GM18498 (cell line): ENCODE measurements at regions not wholly inside any gene's neighbourhood (a gene's known extent, or its start where the extent isn't known, plus 50 kb on each side); places are given as distances from the start of the nearest gene placed in this dataset.

Source experiments
- ATAC-seq: cut with Tn5 transposase; IDR thresholded peaks from one replicate; pipeline ENCODE4 v1.9.1; 2021; ENCODE audit warnings: mild to moderate bottlenecking, moderate library complexity; ENCODE audit not compliant: unreplicated experiment

- ATAC-seq: no peak
Measured at GRCh38 chr7:41383596-41383995, 319.3 kb downstream of the INHBA start.

GRCh38 chr7:41378156-41378555 lies 324.7 kb downstream of the INHBA start:
- no peak for ATAC-seq

GRCh38 chr7:41375582-41375981 lies 327.3 kb downstream of the INHBA start:
- ATAC-seq: no peak

GRCh38 chr7:41374150-41374848 lies 328.6 kb downstream of the INHBA start:
- no peak for ATAC-seq

- no peak for ATAC-seq
Measured at GRCh38 chr7:41367967-41368882, 334.7 kb downstream of the INHBA start.

GRCh38 chr7:41351091-41351490 lies 351.8 kb downstream of the INHBA start:
- no peak for ATAC-seq

- ATAC-seq: no peak
Measured at GRCh38 chr7:41346878-41347277, 356.0 kb downstream of the INHBA start.

- ATAC-seq: no peak
Measured at GRCh38 chr7:41339913-41340676, 362.8 kb downstream of the INHBA start.

- no peak for ATAC-seq
Measured at GRCh38 chr7:41336981-41337380, 365.9 kb downstream of the INHBA start.

GRCh38 chr7:41336455-41336952 lies 366.4 kb downstream of the INHBA start:
- ATAC-seq: no peak

GRCh38 chr7:41334071-41334862 lies 368.6 kb downstream of the INHBA start:
- ATAC-seq: no peak

- ATAC-seq: no peak
Measured at GRCh38 chr7:41333511-41333910, 369.4 kb downstream of the INHBA start.

- ATAC-seq: no peak
Measured at GRCh38 chr7:41331194-41331593, 371.7 kb downstream of the INHBA start.

GRCh38 chr7:41328544-41328943 lies 374.3 kb downstream of the INHBA start:
- ATAC-seq: no peak

GRCh38 chr7:41328131-41328530 lies 374.8 kb downstream of the INHBA start:
- no peak for ATAC-seq

- no peak for ATAC-seq
Measured at GRCh38 chr7:41326616-41327015, 376.3 kb downstream of the INHBA start.

GRCh38 chr7:41323806-41324205 lies 379.1 kb downstream of the INHBA start:
- ATAC-seq: no peak

- no peak for ATAC-seq
Measured at GRCh38 chr7:41319581-41319980, 383.3 kb downstream of the INHBA start.

- no peak for ATAC-seq
Measured at GRCh38 chr7:41316410-41316809, 386.5 kb downstream of the INHBA start.

- no peak for ATAC-seq
Measured at GRCh38 chr7:41315764-41316163, 387.1 kb downstream of the INHBA start.
